H9 (cell line): ENCODE measurements at regions not wholly inside any gene's neighbourhood (a gene's known extent, or its start where the extent isn't known, plus 50 kb on each side); places are given as distances from the start of the nearest gene placed in this dataset.

Experiments
- DNase-seq: peaks from one replicate; pipeline ENCODE4 v3.0.0-alpha.2; 2017
- H2AFZ ChIP-seq: one replicate; pipeline ENCODE4 v1.6.1; 2013; ENCODE audit warnings: mild to moderate bottlenecking, low read length, control low read depth, moderate library complexity
- H2AK5ac ChIP-seq: 2 replicates; pipeline ENCODE4 v1.6.1; 2013; ENCODE audit warnings: low read length, control low read depth, mixed read lengths; ENCODE audit not compliant: insufficient read length
- H2BK120ac ChIP-seq: one replicate; pipeline ENCODE4 v1.6.1; 2013; ENCODE audit warnings: low read depth, mild to moderate bottlenecking, low read length, control low read depth, inconsistent platforms; ENCODE audit not compliant: poor library complexity, severe bottlenecking
- H2BK12ac ChIP-seq: 2 replicates; pipeline ENCODE4 v1.6.1; 2013; ENCODE audit warnings: low read length, control low read depth, mixed read lengths, low read depth; ENCODE audit not compliant: insufficient read length
- H2BK15ac ChIP-seq: 2 replicates; pipeline ENCODE4 v1.6.1; 2013; ENCODE audit warnings: low read depth, low read length, control low read depth
- H2BK20ac ChIP-seq: one replicate; pipeline ENCODE4 v1.6.1; 2013; ENCODE audit warnings: low read depth, mild to moderate bottlenecking, low read length, control low read depth, inconsistent platforms; ENCODE audit not compliant: poor library complexity, severe bottlenecking
- H2BK5ac ChIP-seq: 2 replicates; pipeline ENCODE4 v1.6.1; 2013; ENCODE audit warnings: low read length, control low read depth, mixed read lengths; ENCODE audit not compliant: insufficient read length
- H3K14ac ChIP-seq: 2 replicates; pipeline ENCODE4 v1.6.1; 2013; ENCODE audit warnings: low read length, control low read depth; ENCODE audit not compliant: insufficient read depth
- H3K18ac ChIP-seq: 2 replicates; pipeline ENCODE4 v1.6.1; 2013; ENCODE audit warnings: low read depth, mild to moderate bottlenecking, mixed read lengths, low read length, control low read depth; ENCODE audit not compliant: insufficient read length
- H3K23ac ChIP-seq: 2 replicates; pipeline ENCODE4 v1.6.1; 2013; ENCODE audit warnings: low read length, control low read depth, mixed read lengths, low read depth; ENCODE audit not compliant: insufficient read length
- H3K23me2 ChIP-seq: 2 replicates; pipeline ENCODE4 v1.6.1; 2013; ENCODE audit warnings: low read depth, mild to moderate bottlenecking, mixed read lengths, low read length, control low read depth; ENCODE audit not compliant: insufficient read length, poor library complexity, severe bottlenecking
- H3K27ac ChIP-seq: 2 replicates; pipeline ENCODE4 v1.5.1; 2013; ENCODE audit warnings: low read length, control low read depth, mixed read lengths, low read depth; ENCODE audit not compliant: insufficient read length
- H3K27me3 ChIP-seq: 2 replicates; pipeline ENCODE4 v1.6.1; 2013; ENCODE audit warnings: low read length, control low read depth, inconsistent platforms; ENCODE audit not compliant: insufficient read depth
- H3K4ac ChIP-seq: 2 replicates; pipeline ENCODE4 v1.6.1; 2013; ENCODE audit warnings: low read depth, mild to moderate bottlenecking, control low read depth, inconsistent platforms, low read length, moderate library complexity
- H3K4me1 ChIP-seq: 2 replicates; pipeline ENCODE4 v1.6.1; 2013; ENCODE audit warnings: low read length, control low read depth, inconsistent platforms; ENCODE audit not compliant: insufficient read depth
- H3K4me2 ChIP-seq: 2 replicates; pipeline ENCODE4 v1.6.1; 2013; ENCODE audit warnings: low read length, control low read depth, mixed read lengths; ENCODE audit not compliant: insufficient read length, insufficient read depth
- H3K56ac ChIP-seq: 2 replicates; pipeline ENCODE4 v1.6.1; 2013; ENCODE audit warnings: low read depth, mild to moderate bottlenecking, mixed read lengths, low read length, control low read depth; ENCODE audit not compliant: insufficient read length
- H3K79me1 ChIP-seq: 2 replicates; pipeline ENCODE4 v1.6.1; 2013; ENCODE audit warnings: low read depth, mild to moderate bottlenecking, moderate library complexity, low read length, control low read depth, inconsistent platforms; ENCODE audit not compliant: insufficient read depth, poor library complexity, severe bottlenecking
- H3K79me2 ChIP-seq: 2 replicates; pipeline ENCODE4 v1.6.1; 2013; ENCODE audit warnings: low read length, control low read depth, inconsistent platforms; ENCODE audit not compliant: insufficient read depth
- H3K9ac ChIP-seq: 2 replicates; pipeline ENCODE4 v1.6.1; 2013; ENCODE audit warnings: low read length, control low read depth, mixed read lengths; ENCODE audit not compliant: insufficient read length; ENCODE audit errors: extremely low read depth
- H3K9me3 ChIP-seq: one replicate; pipeline ENCODE4 v1.6.1; 2013; ENCODE audit warnings: low read depth, low read length, inconsistent platforms; ENCODE audit not compliant: control insufficient read depth
- H3T11ph ChIP-seq: one replicate; pipeline ENCODE4 v1.6.1; 2013; ENCODE audit warnings: mild to moderate bottlenecking, low read length, control low read depth, inconsistent platforms
- H4K20me1 ChIP-seq: one replicate; pipeline ENCODE4 v1.6.1; 2013; ENCODE audit not compliant: control insufficient read depth, insufficient read length, insufficient read depth
- H4K5ac ChIP-seq: 2 replicates; pipeline ENCODE4 v1.6.1; 2013; ENCODE audit warnings: low read depth, mild to moderate bottlenecking, mixed read lengths, low read length, control low read depth; ENCODE audit not compliant: insufficient read length
- H4K8ac ChIP-seq: replicated peaks from 2 replicates; pipeline ENCODE4 v1.6.1; 2013; ENCODE audit warnings: low read length, control low read depth, mixed read lengths, low read depth; ENCODE audit not compliant: insufficient read length
- H4K91ac ChIP-seq: 2 replicates; pipeline ENCODE4 v1.6.1; 2013; ENCODE audit warnings: low read depth, mild to moderate bottlenecking, moderate library complexity, mixed read lengths, low read length, control low read depth; ENCODE audit not compliant: insufficient read length
- H3K27ac Mint-ChIP-seq, 3 experiments: 2 replicates in 2 of 3; 3 replicates in 1 of 3; pipeline ENCODE4 v1.8.0; 2020 to 2021; ENCODE audit warnings: mixed read lengths in 3 of 3, mild to moderate bottlenecking in 1 of 3, moderate library complexity in 1 of 3
- H3K27me3 Mint-ChIP-seq: 2 replicates; pipeline ENCODE4 v1.8.0; 2021; ENCODE audit warnings: low read depth, mild to moderate bottlenecking, moderate library complexity, mixed read lengths
- H3K36me3 Mint-ChIP-seq, 3 experiments: 2 replicates in 2 of 3; 3 replicates in 1 of 3; pipeline ENCODE4 v1.8.0; 2020 to 2021; ENCODE audit warnings: low read depth in 3 of 3, mixed read lengths in 3 of 3; ENCODE audit not compliant: insufficient read depth in 1 of 3
- H3K4me1 Mint-ChIP-seq, 2 experiments: 2 replicates each; pipeline ENCODE4 v1.8.0; 2020; ENCODE audit warnings: mixed read lengths in 2 of 2
- H3K4me3 Mint-ChIP-seq, 2 experiments: 2 replicates in 1 of 2; 3 replicates in 1 of 2; pipeline ENCODE4 v1.8.0; 2020 to 2021; ENCODE audit warnings: mild to moderate bottlenecking in 2 of 2, mixed read lengths in 2 of 2, moderate library complexity in 1 of 2
- H3K9me3 Mint-ChIP-seq, 2 experiments: 2 replicates in 1 of 2; 3 replicates in 1 of 2; pipeline ENCODE4 v1.8.0; 2020; ENCODE audit warnings: mild to moderate bottlenecking in 2 of 2, mixed read lengths in 2 of 2, moderate library complexity in 1 of 2
- WGBS: extraction: QIAGEN DNeasy Blood & Tissue Kit; methylation state at CpG from one replicate; pipeline ENCODE4 v1.1.7; 2013; ENCODE audit warnings: missing lambda C conversion rate, low lambda C conversion rate, mixed read lengths; ENCODE audit not compliant: insufficient read length; ENCODE audit errors: extremely low coverage; 5-methylcytosine and 5-hydroxymethylcytosine counted together
- TF ChIP-seq, protein P1 (sequence below): fragments of 200-600 bp; sonication (generic); conservative IDR thresholded peaks from 3 replicates; pipeline ENCODE4 v1.8.0; 2021; ENCODE audit warnings: antibody characterized with exemption, mild to moderate bottlenecking

DNA sequence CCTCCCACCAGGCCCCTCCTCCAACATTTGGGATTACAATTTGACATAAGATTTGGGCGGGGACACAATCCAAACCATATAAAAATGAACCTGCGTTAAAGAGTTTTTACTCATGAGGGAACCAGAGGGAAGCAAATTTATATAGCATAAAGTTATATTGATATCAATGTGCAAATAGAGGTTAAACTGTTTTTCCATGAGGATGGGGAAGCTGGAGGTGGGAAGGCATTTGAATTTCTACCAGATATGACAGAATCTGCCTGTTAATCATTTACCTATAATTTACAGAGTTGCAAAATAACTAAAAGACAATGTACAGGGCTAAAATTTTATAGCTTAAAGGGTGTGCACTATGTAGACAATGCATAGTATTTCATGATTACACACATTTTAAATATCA is 322.0 kb upstream of the FKBP1C start:
- H2BK5ac ChIP-seq: no peak overlapping the region
- H2BK20ac ChIP-seq: no peak overlapping the region
- no peak overlapping the region for H4K8ac ChIP-seq
- no peaks in the 10 kb centered on the region for H3K79me1 ChIP-seq
- no peak overlapping the region for H3K14ac ChIP-seq
- no peak overlapping the region for H3K4me3 Mint-ChIP-seq
- no peak overlapping the region for H3K23ac ChIP-seq
- TF ChIP-seq, protein P1, sequence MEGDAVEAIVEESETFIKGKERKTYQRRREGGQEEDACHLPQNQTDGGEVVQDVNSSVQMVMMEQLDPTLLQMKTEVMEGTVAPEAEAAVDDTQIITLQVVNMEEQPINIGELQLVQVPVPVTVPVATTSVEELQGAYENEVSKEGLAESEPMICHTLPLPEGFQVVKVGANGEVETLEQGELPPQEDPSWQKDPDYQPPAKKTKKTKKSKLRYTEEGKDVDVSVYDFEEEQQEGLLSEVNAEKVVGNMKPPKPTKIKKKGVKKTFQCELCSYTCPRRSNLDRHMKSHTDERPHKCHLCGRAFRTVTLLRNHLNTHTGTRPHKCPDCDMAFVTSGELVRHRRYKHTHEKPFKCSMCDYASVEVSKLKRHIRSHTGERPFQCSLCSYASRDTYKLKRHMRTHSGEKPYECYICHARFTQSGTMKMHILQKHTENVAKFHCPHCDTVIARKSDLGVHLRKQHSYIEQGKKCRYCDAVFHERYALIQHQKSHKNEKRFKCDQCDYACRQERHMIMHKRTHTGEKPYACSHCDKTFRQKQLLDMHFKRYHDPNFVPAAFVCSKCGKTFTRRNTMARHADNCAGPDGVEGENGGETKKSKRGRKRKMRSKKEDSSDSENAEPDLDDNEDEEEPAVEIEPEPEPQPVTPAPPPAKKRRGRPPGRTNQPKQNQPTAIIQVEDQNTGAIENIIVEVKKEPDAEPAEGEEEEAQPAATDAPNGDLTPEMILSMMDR: no peak
- no peaks in the 10 kb centered on the region for H3K4me1 ChIP-seq
- no peak overlapping the region for H3K56ac ChIP-seq
- H4K91ac ChIP-seq: no peak overlapping the region
- H2BK120ac ChIP-seq: no peak overlapping the region
- H3K9ac ChIP-seq: no peak overlapping the region
- H4K5ac ChIP-seq: no peak overlapping the region
- H2AK5ac ChIP-seq: no peak overlapping the region
- H3K4me1 Mint-ChIP-seq: no peaks in the 10 kb centered on the region
- no peaks in the 10 kb centered on the region for H3K27me3 Mint-ChIP-seq
- no peaks in the 10 kb centered on the region for H4K20me1 ChIP-seq
- no peaks in the 10 kb centered on the region for H3K9me3 ChIP-seq
- no peak overlapping the region for H3K18ac ChIP-seq
- no peak overlapping the region for H3T11ph ChIP-seq
- H3K23me2 ChIP-seq: no peaks in the 10 kb centered on the region
- H2AFZ ChIP-seq: no peak overlapping the region
- no peak overlapping the region for H2BK15ac ChIP-seq
- no peak overlapping the region for H3K27ac ChIP-seq
- no peaks in the 10 kb centered on the region; a peak in 1 of 5 replicates for H3K9me3 Mint-ChIP-seq
- no peak for DNase-seq
- H3K4ac ChIP-seq: no peak overlapping the region
- H3K27ac Mint-ChIP-seq: no peak overlapping the region
- no peaks in the 10 kb centered on the region for H3K27me3 ChIP-seq
- peaks cover 0 to 4% (median 2%) of the 10 kb centered on the region in 3 experiments; a peak in 2 of 7 replicates for H3K36me3 Mint-ChIP-seq
- H3K4me2 ChIP-seq: no peak overlapping the region
- no peaks in the 10 kb centered on the region for H3K79me2 ChIP-seq
- WGBS: no CpG with 5 or more reads among the region's 2 CpGs
- H2BK12ac ChIP-seq: no peak overlapping the region
